IMR-90 (cell line): ENCODE measurements at regions not wholly inside any gene's neighbourhood (a gene's known extent, or its start where the extent isn't known, plus 50 kb on each side); places are given as distances from the start of the nearest gene placed in this dataset.

Experiments used
- POLR2A ChIP-seq: IDR thresholded peaks from 2 replicates; pipeline ENCODE4 v1.6.1; 2012; ENCODE audit warnings: mild to moderate bottlenecking, low read depth, low read length
- SMC3 ChIP-seq: fragments of 150-350 bp; IDR thresholded peaks from 2 replicates; pipeline ENCODE4 v1.6.1; 2016; ENCODE audit warnings: low read depth, mild to moderate bottlenecking, antibody characterized with exemption, low read length, moderate library complexity
- TF ChIP-seq, protein P1 (sequence below): conservative IDR thresholded peaks from 2 replicates; pipeline ENCODE4 v1.5.1; 2012; ENCODE audit warnings: mild to moderate bottlenecking, low read depth, low read length, improper control_type of control experiment

DNA sequence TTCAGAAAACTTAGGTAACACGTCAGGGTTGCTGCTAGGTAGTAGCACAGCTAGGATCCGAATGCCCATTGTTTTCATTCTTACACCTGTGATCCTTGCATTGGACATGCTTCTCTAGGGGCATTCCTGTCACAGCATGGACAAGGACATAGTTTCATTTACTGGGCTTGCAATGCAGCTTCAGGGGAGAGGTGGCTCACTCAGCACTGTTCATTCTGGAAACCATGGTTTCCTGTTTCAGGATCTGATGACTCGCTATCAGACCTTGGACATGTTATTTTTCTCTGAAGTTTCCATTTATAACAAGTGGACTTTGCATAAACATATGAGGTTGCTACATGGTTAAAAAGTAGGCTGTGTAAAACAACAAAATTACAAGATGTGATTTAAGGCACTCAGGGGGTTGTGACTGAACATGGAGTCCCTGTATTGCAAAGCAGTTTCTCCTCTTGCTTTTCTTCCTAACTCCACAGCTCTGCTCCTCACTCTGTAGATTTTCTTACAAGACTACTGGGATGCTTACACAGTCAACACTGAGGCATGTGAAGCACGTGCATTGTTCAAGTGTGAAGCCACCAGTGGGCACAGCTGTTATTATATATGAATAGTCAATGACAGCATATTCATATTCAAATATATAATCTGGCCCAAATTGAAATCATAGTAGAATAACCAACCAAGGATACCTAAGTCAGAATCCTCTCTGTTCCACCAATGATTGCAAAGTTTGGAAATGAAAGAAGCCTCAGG is 66.1 kb upstream of the STK32A start:
- TF ChIP-seq POLR2A (no peak), SMC3 (no peak)
- TF ChIP-seq, protein P1, sequence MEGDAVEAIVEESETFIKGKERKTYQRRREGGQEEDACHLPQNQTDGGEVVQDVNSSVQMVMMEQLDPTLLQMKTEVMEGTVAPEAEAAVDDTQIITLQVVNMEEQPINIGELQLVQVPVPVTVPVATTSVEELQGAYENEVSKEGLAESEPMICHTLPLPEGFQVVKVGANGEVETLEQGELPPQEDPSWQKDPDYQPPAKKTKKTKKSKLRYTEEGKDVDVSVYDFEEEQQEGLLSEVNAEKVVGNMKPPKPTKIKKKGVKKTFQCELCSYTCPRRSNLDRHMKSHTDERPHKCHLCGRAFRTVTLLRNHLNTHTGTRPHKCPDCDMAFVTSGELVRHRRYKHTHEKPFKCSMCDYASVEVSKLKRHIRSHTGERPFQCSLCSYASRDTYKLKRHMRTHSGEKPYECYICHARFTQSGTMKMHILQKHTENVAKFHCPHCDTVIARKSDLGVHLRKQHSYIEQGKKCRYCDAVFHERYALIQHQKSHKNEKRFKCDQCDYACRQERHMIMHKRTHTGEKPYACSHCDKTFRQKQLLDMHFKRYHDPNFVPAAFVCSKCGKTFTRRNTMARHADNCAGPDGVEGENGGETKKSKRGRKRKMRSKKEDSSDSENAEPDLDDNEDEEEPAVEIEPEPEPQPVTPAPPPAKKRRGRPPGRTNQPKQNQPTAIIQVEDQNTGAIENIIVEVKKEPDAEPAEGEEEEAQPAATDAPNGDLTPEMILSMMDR = no peak
